Activated T-cell treated with anti-CD3 and anti-CD28 coated beads, Interleukin-2, amount 50 U/mL, for 1 hour (primary cell): ENCODE measurements at regions not wholly inside any gene's neighbourhood (a gene's known extent, or its start where the extent isn't known, plus 50 kb on each side); places are given as distances from the start of the nearest gene placed in this dataset.
"Not testable (repeated sequence)": the region's sequence is repeated elsewhere in the genome, so short reads cannot be mapped to it uniquely, and the experiment has no call there.

ENCODE experiments used
- DNase-seq: peaks from one replicate; pipeline ENCODE4 v3.0.0-alpha.2; 2020

DNA sequence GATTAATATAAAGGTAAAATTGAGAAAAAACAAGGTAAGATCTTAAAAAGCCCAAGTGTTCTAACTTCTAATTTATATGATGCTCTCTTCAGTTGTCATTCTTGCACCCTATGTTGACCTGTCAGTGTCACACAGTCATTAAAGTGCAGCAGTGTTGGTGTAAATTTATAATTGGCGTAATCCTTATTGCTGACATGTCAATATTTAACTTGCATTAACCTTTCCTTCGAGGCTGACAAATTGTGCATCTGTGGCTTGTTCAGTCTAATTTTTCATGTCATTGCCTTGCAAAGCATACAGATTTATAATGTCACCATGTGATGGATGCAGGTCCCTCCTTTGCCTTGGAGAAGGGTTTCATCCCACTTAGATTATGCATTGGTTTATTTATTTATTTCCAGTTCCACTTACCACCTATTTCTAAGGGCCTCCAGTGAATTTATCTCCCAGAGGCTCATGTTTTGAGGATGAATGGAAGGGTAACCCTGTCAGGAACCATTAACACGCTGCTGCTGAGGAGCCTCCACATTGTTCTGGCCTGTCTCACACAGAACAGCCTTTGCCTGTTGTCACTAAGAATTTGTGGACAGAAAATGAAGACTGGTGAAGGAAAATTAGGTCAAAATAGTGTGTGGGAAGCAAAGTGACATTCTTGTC lies 1098.5 kb upstream of the LCORL start:
- DNase-seq = no peak

DNA sequence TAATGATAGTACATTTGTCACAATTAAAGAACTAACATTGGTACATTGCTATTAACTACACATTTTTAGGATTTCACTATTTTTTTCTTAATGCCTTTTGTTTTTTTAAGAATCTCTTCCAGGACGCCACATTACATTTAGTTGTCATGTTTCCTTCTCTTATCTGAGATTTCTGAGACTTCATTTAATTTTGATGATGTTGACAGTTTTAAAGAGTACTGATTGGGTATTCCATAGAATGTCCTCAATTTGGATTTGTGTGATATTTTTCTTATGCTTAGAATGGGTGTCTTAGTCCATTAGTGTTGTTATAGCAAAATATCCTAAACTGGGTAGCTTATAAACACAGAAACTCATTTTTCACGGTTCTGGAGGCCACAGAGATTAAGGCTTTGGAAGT lies 1095.5 kb upstream of the LCORL start:
- DNase-seq = no peak

DNA sequence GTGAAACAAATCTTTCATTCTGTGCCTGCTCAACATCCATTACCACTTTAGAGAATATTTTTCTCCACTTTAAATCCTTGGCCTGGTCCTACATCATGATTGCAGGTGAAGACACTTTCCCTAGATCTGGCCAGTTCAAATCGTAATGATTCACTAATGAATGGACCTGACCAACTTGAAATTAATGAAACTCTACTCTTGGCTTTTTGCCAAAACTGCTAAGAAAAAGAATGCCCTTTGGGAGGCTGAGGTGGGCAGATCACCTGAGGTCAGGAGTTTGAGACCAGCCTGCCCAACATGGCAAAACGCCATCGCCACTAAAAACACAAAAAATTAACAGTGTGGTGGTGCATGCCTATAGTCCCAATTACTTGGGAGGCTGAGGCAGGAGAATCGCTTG lies 1082.6 kb upstream of the LCORL start:
- DNase-seq = no peak

DNA sequence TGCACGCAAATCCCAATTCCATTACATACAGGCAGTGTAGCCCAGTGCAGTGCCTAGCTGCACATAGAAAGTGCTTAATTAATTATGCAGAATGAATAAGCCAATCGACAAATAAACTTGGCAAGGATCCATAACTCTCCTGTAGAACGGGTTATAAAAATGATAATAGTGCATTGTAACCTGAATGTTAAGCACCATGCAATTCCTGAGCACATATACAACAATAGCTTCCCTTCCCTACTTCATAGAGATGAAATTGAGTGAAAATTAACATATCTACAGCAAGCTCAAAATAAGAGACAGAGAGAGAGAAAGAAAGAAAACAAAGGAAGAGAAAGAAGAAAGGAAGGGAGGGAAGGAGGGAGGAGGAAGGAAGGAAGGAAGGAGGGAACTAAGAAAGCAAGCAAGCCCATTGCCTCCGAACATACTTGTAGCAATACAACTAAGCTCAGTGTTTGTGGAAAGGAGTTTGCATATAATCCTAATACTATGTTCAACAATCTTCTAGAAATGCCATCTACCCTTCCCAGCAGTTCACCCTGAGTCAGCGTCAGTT lies 1074.0 kb upstream of the LCORL start:
- DNase-seq = no peak

DNA sequence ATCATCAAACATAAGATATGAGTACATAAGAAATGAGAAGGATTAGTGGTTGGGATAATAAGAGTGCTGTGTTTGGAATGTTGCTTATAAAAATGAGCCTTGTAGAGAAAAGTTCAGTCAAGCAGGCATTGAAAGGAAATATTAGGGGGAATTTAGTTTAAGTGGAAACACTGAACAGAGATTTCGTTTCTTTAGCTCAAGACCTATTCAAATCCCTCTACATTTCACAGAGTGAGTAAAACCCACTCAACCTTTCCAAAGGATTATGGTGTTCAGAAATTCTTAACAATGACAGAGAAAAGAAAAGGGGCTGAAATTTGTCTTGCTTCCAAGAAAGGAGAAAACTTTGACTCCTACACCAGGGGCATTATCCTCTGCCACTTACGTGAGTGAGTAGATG lies 1072.4 kb upstream of the LCORL start:
- DNase-seq = no peak

DNA sequence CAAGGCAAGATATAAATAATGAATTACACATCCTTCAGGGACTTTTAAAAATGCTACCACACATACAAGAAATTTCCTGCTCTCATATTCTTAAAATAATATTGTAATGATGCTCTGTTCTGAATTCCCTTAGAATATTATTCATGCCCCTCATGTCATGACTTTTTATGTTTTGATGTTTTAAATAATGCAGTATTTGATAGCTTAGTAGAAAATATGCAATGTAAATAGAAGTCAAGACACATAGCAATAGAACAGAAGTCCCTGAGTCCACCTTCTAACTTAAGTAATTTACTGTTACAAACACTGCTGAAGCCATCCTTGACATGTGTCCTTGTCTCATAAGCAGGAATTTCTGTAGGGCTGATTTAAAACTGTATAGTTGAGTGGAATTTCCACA lies 1071.2 kb upstream of the LCORL start:
- DNase-seq = no peak

DNA sequence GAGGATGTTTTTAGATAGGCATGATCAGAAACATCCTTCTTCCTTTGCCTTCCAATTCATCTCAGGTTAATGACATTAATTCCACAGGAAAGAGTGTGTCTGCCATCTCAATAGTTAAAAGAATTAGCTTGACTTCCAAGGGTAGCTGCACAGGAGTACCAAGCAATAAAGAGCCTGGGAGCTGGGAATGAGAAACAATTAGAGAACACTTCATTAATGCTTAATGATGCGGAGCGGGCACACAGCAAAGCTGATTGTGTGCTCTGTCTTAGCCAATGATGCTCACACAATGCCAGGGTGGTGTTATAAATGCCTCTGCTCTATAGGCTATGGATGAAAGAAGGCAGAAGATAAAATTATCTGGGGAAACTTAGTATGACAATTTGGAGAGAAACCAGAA lies 1052.5 kb upstream of the LCORL start:
- DNase-seq = no peak

DNA sequence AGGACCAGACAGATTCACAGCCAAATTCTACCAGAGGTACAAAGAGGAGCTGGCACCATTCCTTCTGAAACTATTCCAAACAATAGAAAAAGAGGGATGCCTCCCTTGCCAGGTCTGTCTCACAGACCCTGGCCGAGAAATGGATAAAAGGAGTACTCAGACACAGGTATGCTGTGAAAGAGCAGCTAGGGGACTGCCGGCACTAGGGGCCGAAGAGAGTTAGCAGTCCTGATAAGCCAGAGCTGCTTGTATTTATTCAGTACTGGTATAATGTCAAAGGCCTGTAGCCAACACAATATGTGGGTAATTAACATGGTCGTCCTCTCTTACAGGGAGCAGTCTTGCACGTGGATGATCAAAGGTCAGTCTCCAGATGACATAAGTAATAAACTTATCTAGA lies 1042.1 kb upstream of the LCORL start:
- DNase-seq = no peak

DNA sequence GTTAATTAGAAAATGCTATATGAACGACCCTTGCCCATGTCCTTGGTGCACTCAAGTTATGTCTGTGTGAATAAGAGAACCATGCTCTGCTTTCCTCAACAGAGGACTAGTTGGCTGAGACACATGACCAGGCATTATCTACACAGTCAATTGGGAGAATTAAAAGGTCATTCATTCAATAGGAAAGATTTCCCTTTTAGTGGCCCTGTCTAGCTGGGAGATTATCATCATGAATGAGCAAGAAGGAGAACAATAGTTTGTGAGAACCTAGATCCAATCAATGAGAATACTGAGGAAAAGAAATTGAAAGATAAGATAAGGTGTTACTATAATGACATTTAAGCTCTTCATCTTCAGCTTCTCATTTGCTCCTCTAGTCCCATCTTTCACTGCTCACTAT lies 1033.4 kb upstream of the LCORL start:
- no peak for DNase-seq

DNA sequence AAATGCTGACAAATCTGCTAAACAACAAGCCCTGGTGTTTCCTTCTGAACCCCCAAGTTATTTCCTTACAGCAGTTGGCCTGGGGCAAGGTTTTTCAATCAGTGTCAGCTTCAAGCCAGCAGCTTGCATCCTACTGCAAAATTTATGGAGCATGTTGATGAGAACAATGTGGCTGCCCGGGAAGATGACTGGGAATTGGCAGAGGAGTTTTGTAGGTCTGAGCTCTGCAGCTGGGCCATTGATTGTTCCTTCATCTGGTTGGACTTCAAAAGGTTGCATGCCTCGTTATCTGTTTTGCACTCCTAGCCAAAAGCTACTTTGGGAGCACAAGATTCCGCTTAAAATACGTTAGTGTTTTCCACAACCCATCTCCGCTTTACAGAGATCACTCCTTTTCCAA lies 1030.3 kb upstream of the LCORL start:
- DNase-seq = no peak

DNA sequence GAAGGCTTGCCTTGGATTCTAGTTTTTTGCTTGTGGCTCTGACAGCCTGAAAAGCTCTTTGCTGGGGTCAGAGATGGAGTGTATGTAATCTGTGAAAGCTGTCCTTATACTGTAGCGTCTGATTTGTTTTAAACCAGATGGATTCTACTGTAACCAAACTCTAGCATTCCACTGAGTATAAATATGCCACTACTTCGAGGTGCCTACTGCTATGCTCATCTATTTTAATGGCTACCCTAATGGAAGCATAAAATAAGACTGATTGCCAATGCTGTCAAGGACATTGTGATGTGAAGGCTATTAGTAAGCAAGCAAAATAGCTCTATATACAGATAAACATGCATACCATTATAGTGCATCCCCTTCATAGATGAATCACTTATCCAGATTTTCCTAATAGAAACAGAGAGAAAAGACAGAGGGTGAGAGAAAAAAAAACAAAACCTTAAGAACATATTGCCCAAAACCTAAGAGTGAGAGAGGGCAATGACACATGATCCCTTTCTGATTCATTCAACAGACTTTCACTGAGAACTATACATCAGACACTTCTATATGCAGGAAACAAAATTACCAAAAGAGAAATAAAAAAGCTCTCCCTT lies 1025.8 kb upstream of the LCORL start:
- DNase-seq = no peak

DNA sequence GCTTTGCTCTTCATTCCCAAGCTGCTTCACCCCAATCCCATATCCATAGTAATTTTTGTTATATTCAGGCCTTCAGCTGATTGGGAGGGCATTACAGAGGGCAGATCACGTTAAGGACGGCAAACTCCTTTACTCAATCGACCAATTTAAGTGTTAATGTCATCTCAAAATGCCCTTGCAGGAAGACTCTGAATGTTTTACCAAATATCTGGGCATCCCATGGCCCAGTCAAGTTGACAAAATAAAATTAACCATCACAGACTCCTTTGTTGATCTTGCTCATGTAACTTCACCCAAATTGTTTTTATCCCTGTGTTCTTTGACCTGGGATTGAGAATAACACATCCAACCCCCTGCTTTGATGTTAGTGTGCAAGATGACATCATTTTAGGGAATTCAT lies 1018.3 kb upstream of the LCORL start:
- DNase-seq = no peak

DNA sequence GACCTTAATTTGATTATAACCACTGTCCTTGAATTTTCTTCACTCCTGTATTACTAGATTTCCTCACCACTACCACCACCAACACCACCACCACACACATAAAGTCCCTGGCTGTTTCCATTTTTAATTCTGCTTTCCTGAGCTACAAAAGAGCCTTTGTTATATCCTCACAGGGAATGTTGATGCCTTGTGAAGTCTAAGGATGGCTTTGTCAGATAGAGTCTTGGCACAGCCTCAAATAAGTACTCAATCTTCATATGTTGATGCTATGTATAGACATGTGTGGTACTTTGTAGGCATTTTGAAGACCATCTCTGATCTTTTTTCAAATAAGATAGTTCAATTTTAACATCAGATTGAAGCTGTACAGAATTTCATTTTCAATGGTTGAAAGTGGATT lies 1016.7 kb upstream of the LCORL start:
- no peak for DNase-seq

DNA sequence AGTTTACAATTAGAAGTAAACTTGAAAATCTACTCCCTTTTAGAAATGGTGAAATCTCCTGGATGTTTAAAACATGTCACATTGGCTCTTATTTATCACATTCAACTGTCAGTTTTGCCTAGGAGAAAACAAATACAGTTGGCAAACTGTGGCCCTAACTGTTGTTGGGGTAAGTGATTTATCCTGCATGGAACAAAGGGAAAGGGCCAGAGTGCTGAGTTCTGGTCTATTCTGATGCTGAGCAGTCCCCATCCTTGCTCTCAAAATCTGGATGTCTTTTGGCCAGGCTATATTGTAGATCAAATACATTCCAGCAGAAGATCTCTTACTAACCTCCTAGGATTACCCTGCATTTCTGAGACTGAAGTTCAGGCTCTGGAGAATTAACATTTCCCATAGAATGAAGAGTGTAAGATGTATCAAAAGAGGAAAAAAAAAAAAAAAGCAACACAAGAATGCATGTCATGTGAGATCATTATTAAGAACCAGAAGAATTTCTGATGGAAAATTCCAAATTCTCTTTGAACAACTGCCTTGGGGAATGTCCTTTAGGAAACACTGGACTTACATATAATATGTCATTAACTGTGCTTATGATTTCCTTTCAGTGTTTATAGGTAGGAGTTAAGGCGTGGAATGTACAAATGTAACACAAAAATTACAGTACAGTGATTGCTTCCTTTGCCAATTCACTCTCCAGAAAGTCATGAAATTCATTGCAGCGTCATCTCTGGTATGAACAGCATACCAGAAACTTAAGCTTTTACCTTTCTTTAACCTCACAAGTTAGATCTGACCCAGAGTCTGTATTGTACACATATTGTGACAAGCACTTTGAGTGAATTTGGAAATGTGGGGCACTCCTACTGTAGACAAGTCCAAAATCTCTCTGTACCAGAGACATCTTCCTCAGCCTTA lies 1012.5 kb upstream of the LCORL start:
- no peak for DNase-seq

DNA sequence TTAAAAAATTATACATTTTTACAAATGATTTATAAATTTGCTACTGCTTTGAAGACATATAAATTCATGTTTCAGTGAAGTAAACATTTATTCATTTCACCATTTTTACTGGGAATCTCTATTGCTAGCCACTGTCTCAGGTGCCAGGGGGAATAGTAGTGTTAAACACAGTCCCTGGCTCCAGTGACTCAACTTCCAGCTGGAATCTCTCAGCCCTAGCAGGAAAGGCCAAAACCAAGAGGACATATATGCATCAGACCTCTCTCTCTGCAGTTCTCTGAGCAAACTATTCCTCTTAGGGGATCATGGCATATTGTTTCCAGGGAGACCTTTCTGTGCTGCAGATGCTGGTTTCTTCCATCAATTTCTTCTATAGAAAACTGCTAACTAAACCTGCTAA lies 1009.0 kb upstream of the LCORL start:
- no peak for DNase-seq

DNA sequence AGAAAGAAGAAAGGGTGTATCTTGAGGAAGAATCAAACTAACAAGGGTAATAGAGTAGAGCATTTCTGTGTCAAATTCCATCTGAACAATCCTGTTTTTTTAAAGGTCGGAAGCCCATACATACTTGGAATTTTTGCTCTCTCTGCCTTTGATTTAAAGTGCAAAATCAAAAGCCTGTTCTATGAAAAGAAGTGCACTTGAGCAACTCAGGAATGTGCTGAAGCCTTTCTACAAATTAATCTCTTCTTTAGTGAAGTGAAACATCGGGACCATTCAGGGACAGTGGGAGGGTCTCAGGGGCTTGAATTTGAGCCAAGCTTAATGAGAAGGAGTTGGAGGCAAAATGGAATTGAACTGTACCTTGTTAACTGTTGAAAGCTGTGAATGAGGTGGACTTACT lies 1008.5 kb upstream of the LCORL start:
- no peak for DNase-seq

DNA sequence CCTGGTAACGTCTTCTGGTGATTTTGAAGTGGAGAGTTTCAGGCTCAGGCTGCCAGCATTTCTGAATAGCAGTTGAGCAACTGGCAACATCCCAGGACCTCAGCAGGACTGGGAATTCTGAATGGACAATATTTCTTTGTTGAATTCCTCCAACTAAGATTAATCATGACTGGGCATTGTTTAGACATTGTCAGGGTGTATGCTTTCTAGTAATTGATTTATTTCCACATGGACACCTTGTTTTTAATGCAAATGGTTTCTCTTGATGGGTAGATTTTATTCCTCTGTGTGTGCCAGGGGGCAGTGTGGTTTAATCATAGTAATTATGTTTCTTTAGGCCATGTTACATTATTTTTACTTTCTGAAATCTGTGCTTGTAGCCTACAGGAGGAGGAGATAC lies 1004.7 kb upstream of the LCORL start:
- no peak for DNase-seq

DNA sequence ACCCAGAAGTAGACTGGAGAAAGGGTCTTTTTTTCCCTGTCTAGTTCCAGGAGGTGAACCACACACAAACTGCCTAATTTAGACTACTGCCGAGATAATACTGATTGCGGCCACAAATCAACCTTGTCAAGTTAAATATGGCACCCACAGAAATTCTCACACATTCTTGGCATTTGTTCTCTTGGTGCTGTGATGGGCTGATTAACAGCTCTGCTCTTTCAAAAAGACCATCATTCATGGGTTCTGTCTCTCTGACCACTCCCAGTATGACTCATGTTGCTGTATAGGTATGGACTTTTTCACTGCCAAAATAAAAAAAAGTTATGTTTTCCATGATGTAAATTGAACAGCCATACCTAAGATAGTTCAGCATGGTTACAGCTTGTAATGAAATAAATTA lies 1003.5 kb upstream of the LCORL start:
- no peak for DNase-seq

DNA sequence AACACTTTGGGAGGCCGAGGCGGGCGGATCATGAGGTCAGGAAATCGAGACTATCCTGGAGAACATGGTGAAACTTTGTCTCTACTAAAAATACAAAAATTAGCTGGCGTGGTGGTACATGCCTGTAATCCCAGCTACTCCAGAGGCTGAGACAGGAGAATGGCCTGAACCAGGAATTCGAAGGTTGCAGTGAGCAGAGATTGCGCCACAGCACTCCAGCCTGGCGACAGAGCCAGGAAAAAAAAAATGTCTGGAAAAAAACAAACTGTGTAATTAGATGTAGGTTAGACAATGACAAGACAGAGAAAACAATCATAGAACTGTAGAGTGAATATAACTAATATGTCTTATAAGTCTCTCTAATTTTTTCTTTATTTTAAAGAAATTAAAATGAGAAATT lies 1002.5 kb upstream of the LCORL start:
- DNase-seq = no peak

DNA sequence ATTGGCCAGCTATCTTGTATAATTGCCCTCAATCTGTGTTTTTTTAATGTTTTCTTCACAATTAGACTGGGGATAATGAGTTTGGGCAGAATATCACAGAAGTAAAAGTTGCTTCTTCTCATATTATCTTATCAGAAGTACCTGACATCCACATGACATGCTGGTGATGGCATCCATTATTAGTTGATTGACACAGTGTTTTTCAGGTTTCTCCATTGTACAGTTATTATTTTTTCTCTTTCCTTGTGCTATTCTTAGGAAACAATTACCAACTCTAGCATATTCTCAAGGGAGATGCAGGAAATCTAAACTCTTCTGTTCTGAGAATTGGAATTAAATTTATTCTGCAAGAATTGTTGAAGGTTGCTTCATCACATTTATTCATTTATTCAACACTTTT lies 1000.1 kb upstream of the LCORL start:
- no peak for DNase-seq

DNA sequence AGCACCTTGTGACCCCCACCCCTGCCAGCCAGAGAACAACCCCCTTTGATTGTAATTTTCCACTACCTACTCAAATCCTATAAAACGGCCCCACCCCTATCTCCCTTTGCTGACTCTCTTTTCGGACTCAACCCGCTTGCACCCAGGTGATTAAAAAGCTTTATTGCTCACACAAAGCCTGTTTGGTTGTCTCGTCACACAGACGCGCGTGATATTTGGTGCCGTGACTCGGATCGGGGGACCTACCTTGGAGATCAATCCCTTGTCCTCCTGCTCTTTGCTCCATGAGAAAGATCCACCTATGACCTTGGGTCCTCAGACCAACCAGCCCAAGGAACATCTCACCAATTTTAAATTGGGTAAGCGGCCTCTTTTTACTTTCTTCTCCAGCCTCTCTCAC lies 995.0 kb upstream of the LCORL start:
- DNase-seq = not testable (repeated sequence)

DNA sequence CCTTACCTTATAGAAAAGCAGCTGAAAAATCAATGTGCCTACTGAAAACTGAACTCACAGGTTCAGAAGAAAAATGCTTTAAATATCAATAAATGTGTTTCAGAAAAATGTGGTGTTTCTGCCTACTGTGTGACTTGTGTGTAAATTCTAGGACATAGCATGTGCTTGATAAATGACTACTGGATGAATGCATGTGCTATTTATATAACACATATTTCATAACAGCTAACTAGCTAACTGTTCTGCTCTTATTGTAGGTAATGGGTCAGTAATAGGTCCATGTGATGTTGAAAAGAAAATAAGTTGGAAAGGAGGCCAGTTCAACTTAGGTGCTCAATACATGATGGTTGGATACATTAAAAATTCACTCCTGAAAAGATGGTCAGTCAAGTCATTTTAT lies 993.0 kb upstream of the LCORL start:
- DNase-seq = no peak

DNA sequence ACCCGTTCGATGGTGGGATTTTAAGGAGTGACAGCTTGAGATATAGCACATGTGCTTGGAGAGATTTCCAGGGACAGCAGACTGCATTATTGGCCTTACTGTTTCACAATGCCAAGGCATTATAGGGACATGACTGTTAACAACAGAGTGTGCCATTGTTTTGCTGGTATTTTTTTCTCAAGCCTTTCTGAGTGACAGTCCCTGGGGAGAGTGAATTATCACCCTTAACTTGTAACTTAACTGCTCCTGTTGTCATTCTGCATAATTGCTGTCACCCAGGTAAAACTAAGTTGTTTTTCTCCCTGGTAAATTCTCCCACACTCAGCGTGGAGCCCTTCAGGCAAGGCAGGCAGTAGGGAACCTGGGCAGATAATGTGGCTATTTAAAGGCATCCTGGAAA lies 989.2 kb upstream of the LCORL start:
- DNase-seq = no peak

DNA sequence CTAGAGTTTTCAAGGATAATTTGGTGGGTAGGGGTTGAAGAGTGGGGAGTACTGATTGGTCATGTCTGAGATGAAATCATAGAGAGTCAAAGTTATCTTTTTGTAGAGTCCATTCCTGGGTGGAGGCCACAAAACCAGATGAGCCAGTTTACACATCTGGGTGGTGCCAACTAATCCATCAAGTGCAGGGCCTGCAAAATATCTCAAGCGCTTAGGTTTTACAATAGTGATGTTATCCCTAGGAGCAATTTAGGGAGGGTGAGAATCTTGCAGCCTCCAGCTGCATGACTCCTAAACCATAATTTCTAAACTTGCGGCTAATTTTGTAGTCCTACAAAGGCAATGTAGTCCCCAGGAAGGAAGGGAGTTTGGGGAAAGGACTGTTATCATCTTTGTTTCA lies 988.3 kb upstream of the LCORL start:
- DNase-seq = no peak
